WERI-Rb-1 (cell line): ENCODE measurements at regions not wholly inside any gene's neighbourhood (a gene's known extent, or its start where the extent isn't known, plus 50 kb on each side); places are given as distances from the start of the nearest gene placed in this dataset.

Experiments
- DNase-seq: peaks from one replicate; pipeline ENCODE4 v3.0.0-alpha.2; 2020
- H3K27ac ChIP-seq: fragments of 250-450 bp; sonication (Bioruptor Pico); 2 replicates; pipeline ENCODE4 v1.5.1; 2020; ENCODE audit warnings: mild to moderate bottlenecking, moderate library complexity
- H3K27me3 ChIP-seq: fragments of 250-450 bp; sonication (Bioruptor Pico); 2 replicates; pipeline ENCODE4 v1.5.1; 2021; ENCODE audit warnings: mild to moderate bottlenecking, low read depth, moderate library complexity; ENCODE audit not compliant: insufficient read depth, severe bottlenecking
- H3K36me3 ChIP-seq: fragments of 250-450 bp; sonication (Bioruptor Pico); 2 replicates; pipeline ENCODE4 v1.5.1; 2020; ENCODE audit warnings: mild to moderate bottlenecking, moderate library complexity
- H3K4me3 ChIP-seq: 2 replicates; pipeline ENCODE4 v1.5.1; 2011; ENCODE audit warnings: low read depth, mild to moderate bottlenecking, control low read depth, low read length
- H3K9me3 ChIP-seq: fragments of 250-450 bp; sonication (Bioruptor Pico); 2 replicates; pipeline ENCODE4 v1.5.1; 2021; ENCODE audit warnings: mild to moderate bottlenecking, moderate library complexity; ENCODE audit not compliant: severe bottlenecking
- TF ChIP-seq, protein P1 (sequence below): IDR thresholded peaks from 2 replicates; pipeline ENCODE4 v1.5.1; 2011; ENCODE audit warnings: low read depth, mild to moderate bottlenecking, control low read depth, inconsistent platforms, low read length

DNA sequence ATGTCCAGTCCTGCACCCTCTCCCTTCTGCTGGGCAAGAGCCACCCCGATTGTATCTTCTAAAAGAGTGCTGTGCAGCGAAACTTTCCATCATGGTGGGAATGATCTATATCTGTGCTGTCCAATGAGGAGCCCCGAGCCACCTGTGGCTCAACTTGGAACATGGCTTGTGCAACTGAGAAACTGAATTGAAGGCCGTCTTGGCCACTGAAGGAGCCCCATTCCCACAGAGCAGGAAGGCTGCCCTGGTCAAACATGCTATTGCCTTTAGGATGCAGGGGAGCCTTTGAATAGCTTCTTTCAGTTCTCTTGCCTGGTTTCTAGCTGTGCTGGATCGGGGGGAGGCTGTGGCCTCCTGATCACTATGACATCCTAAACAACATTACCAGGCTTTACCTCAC is 427.6 kb downstream of the SETD4 start:
- TF ChIP-seq, protein P1, sequence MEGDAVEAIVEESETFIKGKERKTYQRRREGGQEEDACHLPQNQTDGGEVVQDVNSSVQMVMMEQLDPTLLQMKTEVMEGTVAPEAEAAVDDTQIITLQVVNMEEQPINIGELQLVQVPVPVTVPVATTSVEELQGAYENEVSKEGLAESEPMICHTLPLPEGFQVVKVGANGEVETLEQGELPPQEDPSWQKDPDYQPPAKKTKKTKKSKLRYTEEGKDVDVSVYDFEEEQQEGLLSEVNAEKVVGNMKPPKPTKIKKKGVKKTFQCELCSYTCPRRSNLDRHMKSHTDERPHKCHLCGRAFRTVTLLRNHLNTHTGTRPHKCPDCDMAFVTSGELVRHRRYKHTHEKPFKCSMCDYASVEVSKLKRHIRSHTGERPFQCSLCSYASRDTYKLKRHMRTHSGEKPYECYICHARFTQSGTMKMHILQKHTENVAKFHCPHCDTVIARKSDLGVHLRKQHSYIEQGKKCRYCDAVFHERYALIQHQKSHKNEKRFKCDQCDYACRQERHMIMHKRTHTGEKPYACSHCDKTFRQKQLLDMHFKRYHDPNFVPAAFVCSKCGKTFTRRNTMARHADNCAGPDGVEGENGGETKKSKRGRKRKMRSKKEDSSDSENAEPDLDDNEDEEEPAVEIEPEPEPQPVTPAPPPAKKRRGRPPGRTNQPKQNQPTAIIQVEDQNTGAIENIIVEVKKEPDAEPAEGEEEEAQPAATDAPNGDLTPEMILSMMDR, result no peak
- H3K27ac ChIP-seq, result no peak overlapping the region
- DNase-seq, result no peak
- no peaks in the 10 kb centered on the region for H3K9me3 ChIP-seq
- peaks cover 81% of the 10 kb centered on the region for H3K27me3 ChIP-seq
- no peak overlapping the region for H3K4me3 ChIP-seq
- no peaks in the 10 kb centered on the region for H3K36me3 ChIP-seq

DNA sequence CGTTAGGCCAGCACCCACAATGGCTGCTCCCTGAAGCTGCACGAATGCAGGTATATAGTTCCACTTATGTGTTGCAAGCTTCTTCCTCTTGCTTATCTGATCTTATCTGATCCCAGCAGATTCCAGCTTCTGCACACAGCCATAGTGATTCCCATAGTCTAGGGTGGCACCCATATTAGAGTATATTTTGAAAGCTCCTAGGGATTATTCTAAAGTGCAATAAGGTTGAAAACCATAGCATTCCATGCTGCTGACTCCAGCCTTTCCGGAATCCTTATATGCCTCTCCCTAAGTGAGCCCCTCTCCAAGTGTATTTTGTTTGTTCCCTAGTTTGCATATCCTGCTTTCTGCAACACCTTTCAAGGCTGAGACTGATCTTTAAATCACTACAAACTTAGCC is 432.0 kb downstream of the SETD4 start:
- DNase-seq, result no peak
- Histone ChIP-seq H3K36me3 (no peaks in the 10 kb centered on the region), H3K27ac (no peak overlapping the region), H3K9me3 (no peaks in the 10 kb centered on the region), H3K4me3 (no peak overlapping the region), H3K27me3 (peaks cover 77% of the 10 kb centered on the region)
- TF ChIP-seq, protein P1, result no peak

DNA sequence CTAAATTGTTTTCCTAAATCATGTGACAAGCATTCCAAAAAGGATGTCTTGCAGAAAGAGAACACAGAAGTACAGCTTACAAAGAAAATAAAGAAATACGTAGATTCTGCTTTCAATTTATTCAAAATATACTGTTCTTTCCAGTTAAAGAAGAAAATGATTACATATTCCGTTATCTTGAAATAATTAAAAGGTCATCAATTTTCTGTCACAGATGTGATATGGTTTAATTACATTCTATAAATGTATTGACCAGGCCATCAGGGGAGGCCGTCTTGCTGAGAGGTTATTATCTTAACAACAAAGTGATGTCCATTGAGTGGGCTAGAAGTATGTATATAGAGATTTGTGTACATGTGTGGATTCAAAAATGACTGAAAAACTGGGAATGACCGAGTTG is 432.9 kb downstream of the SETD4 start:
- Histone ChIP-seq H3K27ac (no peak overlapping the region), H3K27me3 (peaks cover 71% of the 10 kb centered on the region), H3K4me3 (no peak overlapping the region), H3K36me3 (no peaks in the 10 kb centered on the region), H3K9me3 (no peaks in the 10 kb centered on the region)
- TF ChIP-seq, protein P1, result no peak
- DNase-seq, result no peak

- no peak overlapping the region for H3K27ac ChIP-seq
- H3K27me3 ChIP-seq, result peaks cover 70% of the 10 kb centered on the region
- TF ChIP-seq, protein P1, result no peak
- H3K36me3 ChIP-seq, result no peaks in the 10 kb centered on the region
- H3K4me3 ChIP-seq, result no peak overlapping the region
- no peak for DNase-seq
- no peaks in the 10 kb centered on the region for H3K9me3 ChIP-seq
Observed at GRCh38 chr21:35625576-35625975, 434.8 kb downstream of the SETD4 start.

DNA sequence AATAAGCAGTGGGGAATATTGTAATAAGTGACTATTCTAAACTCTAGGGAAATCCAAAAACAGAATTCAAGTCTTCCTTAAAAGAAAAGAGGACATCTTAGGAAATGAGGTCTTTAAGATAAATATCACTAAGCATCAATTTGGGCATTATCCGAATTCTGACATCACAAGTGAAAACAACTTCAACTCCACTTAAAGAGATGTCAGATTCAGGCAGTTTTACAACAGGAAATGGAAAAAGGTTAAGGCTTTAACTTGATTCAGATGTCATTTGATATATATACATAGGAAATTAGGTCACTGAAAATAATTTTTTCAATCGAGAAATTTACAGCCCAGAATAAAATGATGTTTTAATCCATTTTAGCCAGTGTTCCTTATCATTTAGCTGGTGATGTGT is 435.4 kb downstream of the SETD4 start:
- no peak for DNase-seq
- no peaks in the 10 kb centered on the region for H3K9me3 ChIP-seq
- TF ChIP-seq, protein P1, result no peak
- no peak overlapping the region for H3K27ac ChIP-seq
- H3K4me3 ChIP-seq, result no peak overlapping the region
- H3K27me3 ChIP-seq, result peaks cover 67% of the 10 kb centered on the region
- no peaks in the 10 kb centered on the region for H3K36me3 ChIP-seq

GRCh38 chr21:35622612-35623011 is 437.7 kb downstream of the SETD4 start:
- Histone ChIP-seq H3K4me3 (no peak overlapping the region), H3K27ac (no peak overlapping the region), H3K9me3 (no peaks in the 10 kb centered on the region), H3K27me3 (peaks cover 48% of the 10 kb centered on the region), H3K36me3 (no peaks in the 10 kb centered on the region)
- TF ChIP-seq, protein P1, result no peak
- no peak for DNase-seq
